Memory B cell (primary cell): ENCODE measurements at regions not wholly inside any gene's neighbourhood (a gene's known extent, or its start where the extent isn't known, plus 50 kb on each side); places are given as distances from the start of the nearest gene placed in this dataset.

ENCODE experiments used
- ATAC-seq: fragments of 150-1000 bp; cut with Tn5 transposase; 2 replicates; pipeline ENCODE4 v1.10.0; 2021; ENCODE audit warnings: low read depth, mild to moderate bottlenecking, moderate library complexity
- DNase-seq, 2 donors: peaks; one replicate each; pipeline ENCODE4 v3.0.0; 2022; ENCODE audit warnings: low spot score in 2 of 2
- H3K27ac Mint-ChIP-seq: one replicate; pipeline ENCODE4 v1.8.0; 2022; ENCODE audit warnings: mild to moderate bottlenecking, moderate library complexity, mixed read lengths
- H3K27me3 Mint-ChIP-seq: one replicate; pipeline ENCODE4 v1.8.0; 2022; ENCODE audit warnings: mixed read lengths
- H3K36me3 Mint-ChIP-seq: one replicate; pipeline ENCODE4 v1.8.0; 2022; ENCODE audit warnings: mild to moderate bottlenecking, mixed read lengths
- H3K4me1 Mint-ChIP-seq: one replicate; pipeline ENCODE4 v1.8.0; 2022; ENCODE audit warnings: mixed read lengths
- H3K4me3 Mint-ChIP-seq: one replicate; pipeline ENCODE4 v1.8.0; 2022; ENCODE audit warnings: mild to moderate bottlenecking, moderate library complexity, mixed read lengths
- H3K9me3 Mint-ChIP-seq: one replicate; pipeline ENCODE4 v1.8.0; 2022; ENCODE audit warnings: mixed read lengths

GRCh38 chr5:57687596-57687995, 205.0 kb upstream of the ACTBL2 start:
- Mint-ChIP-seq H3K27ac (no peak overlapping the region), H3K4me3 (no peak overlapping the region), H3K9me3 (no peaks in the 10 kb centered on the region), H3K36me3 (no peaks in the 10 kb centered on the region), H3K27me3 (peaks cover 6% of the 10 kb centered on the region), H3K4me1 (no peaks in the 10 kb centered on the region)
- no peak for DNase-seq
- ATAC-seq = no peak

GRCh38 chr5:57685516-57686255, 203.1 kb upstream of the ACTBL2 start:
- no peak overlapping the region for H3K4me3 Mint-ChIP-seq
- H3K27me3 Mint-ChIP-seq = peaks cover 6% of the 10 kb centered on the region
- H3K9me3 Mint-ChIP-seq = no peaks in the 10 kb centered on the region
- H3K36me3 Mint-ChIP-seq = no peaks in the 10 kb centered on the region
- ATAC-seq = no peak
- DNase-seq = no peak
- H3K27ac Mint-ChIP-seq = no peak overlapping the region
- H3K4me1 Mint-ChIP-seq = no peaks in the 10 kb centered on the region

GRCh38 chr5:57684299-57684702, 201.7 kb upstream of the ACTBL2 start:
- Mint-ChIP-seq H3K27ac (no peak overlapping the region), H3K36me3 (no peaks in the 10 kb centered on the region), H3K27me3 (peaks cover 10% of the 10 kb centered on the region), H3K4me3 (no peak overlapping the region), H3K9me3 (no peaks in the 10 kb centered on the region), H3K4me1 (no peaks in the 10 kb centered on the region)
- ATAC-seq = no peak
- DNase-seq = no peak

- no peak overlapping the region for H3K4me3 Mint-ChIP-seq
- no peaks in the 10 kb centered on the region for H3K4me1 Mint-ChIP-seq
- no peak for DNase-seq
- no peaks in the 10 kb centered on the region for H3K36me3 Mint-ChIP-seq
- no peak overlapping the region for H3K27ac Mint-ChIP-seq
- peaks cover 12% of the 10 kb centered on the region for H3K27me3 Mint-ChIP-seq
- no peaks in the 10 kb centered on the region for H3K9me3 Mint-ChIP-seq
- no peak for ATAC-seq
Measured at GRCh38 chr5:57683036-57683630, 200.5 kb upstream of the ACTBL2 start.

- DNase-seq (no peak), ATAC-seq (no peak)
- no peak overlapping the region for H3K27ac Mint-ChIP-seq
- H3K4me1 Mint-ChIP-seq = no peaks in the 10 kb centered on the region
- no peak overlapping the region for H3K4me3 Mint-ChIP-seq
- H3K36me3 Mint-ChIP-seq = no peaks in the 10 kb centered on the region
- no peaks in the 10 kb centered on the region for H3K9me3 Mint-ChIP-seq
- H3K27me3 Mint-ChIP-seq = peaks cover 12% of the 10 kb centered on the region
Measured at GRCh38 chr5:57681942-57682341, 199.3 kb upstream of the ACTBL2 start.

- no peak for ATAC-seq
- Mint-ChIP-seq H3K36me3 (no peaks in the 10 kb centered on the region), H3K27me3 (peaks cover 11% of the 10 kb centered on the region), H3K4me1 (no peaks in the 10 kb centered on the region), H3K9me3 (no peaks in the 10 kb centered on the region), H3K27ac (no peak overlapping the region), H3K4me3 (no peak overlapping the region)
- DNase-seq = no peak
Measured at GRCh38 chr5:57680686-57681085, 198.1 kb upstream of the ACTBL2 start.

GRCh38 chr5:57677235-57677634, 194.6 kb upstream of the ACTBL2 start:
- Mint-ChIP-seq H3K4me1 (no peaks in the 10 kb centered on the region), H3K4me3 (no peak overlapping the region), H3K9me3 (no peaks in the 10 kb centered on the region), H3K27ac (no peak overlapping the region), H3K27me3 (peaks cover 6% of the 10 kb centered on the region), H3K36me3 (no peaks in the 10 kb centered on the region)
- ATAC-seq (no peak), DNase-seq (no peak)

GRCh38 chr5:57676222-57677098, 193.8 kb upstream of the ACTBL2 start:
- H3K4me1 Mint-ChIP-seq = no peaks in the 10 kb centered on the region
- no peaks in the 10 kb centered on the region for H3K36me3 Mint-ChIP-seq
- H3K27me3 Mint-ChIP-seq = peaks cover 6% of the 10 kb centered on the region
- no peak overlapping the region for H3K27ac Mint-ChIP-seq
- no peaks in the 10 kb centered on the region for H3K9me3 Mint-ChIP-seq
- DNase-seq = no peak
- no peak for ATAC-seq
- no peak overlapping the region for H3K4me3 Mint-ChIP-seq

- no peaks in the 10 kb centered on the region for H3K9me3 Mint-ChIP-seq
- H3K4me1 Mint-ChIP-seq = no peaks in the 10 kb centered on the region
- H3K27me3 Mint-ChIP-seq = peaks cover 6% of the 10 kb centered on the region
- no peaks in the 10 kb centered on the region for H3K36me3 Mint-ChIP-seq
- no peak for ATAC-seq
- no peak for DNase-seq
- H3K27ac Mint-ChIP-seq = no peak overlapping the region
- no peak overlapping the region for H3K4me3 Mint-ChIP-seq
Measured at GRCh38 chr5:57675236-57675635, 192.6 kb upstream of the ACTBL2 start.

GRCh38 chr5:57671371-57671770, 188.8 kb upstream of the ACTBL2 start:
- H3K9me3 Mint-ChIP-seq = no peaks in the 10 kb centered on the region
- ATAC-seq (no peak), DNase-seq (no peak)
- H3K27ac Mint-ChIP-seq = no peak overlapping the region
- no peak overlapping the region for H3K4me3 Mint-ChIP-seq
- H3K4me1 Mint-ChIP-seq = no peaks in the 10 kb centered on the region
- H3K36me3 Mint-ChIP-seq = no peaks in the 10 kb centered on the region
- H3K27me3 Mint-ChIP-seq = no peaks in the 10 kb centered on the region

GRCh38 chr5:57666582-57666981, 184.0 kb upstream of the ACTBL2 start:
- Mint-ChIP-seq H3K36me3 (no peaks in the 10 kb centered on the region), H3K27ac (no peak overlapping the region), H3K4me3 (no peak overlapping the region), H3K27me3 (no peaks in the 10 kb centered on the region), H3K4me1 (no peaks in the 10 kb centered on the region), H3K9me3 (no peaks in the 10 kb centered on the region)
- DNase-seq = no peak
- no peak for ATAC-seq

- H3K27me3 Mint-ChIP-seq = no peaks in the 10 kb centered on the region
- no peaks in the 10 kb centered on the region for H3K4me1 Mint-ChIP-seq
- DNase-seq (no peak), ATAC-seq (no peak)
- H3K4me3 Mint-ChIP-seq = no peak overlapping the region
- H3K9me3 Mint-ChIP-seq = no peaks in the 10 kb centered on the region
- H3K27ac Mint-ChIP-seq = no peak overlapping the region
- H3K36me3 Mint-ChIP-seq = no peaks in the 10 kb centered on the region
Measured at GRCh38 chr5:57665146-57665936, 182.7 kb upstream of the ACTBL2 start.

- Mint-ChIP-seq H3K36me3 (no peaks in the 10 kb centered on the region), H3K4me1 (no peaks in the 10 kb centered on the region), H3K27ac (no peak overlapping the region), H3K9me3 (no peaks in the 10 kb centered on the region), H3K27me3 (no peaks in the 10 kb centered on the region), H3K4me3 (no peak overlapping the region)
- DNase-seq (no peak), ATAC-seq (no peak)
Measured at GRCh38 chr5:57664700-57665099, 182.1 kb upstream of the ACTBL2 start.

- DNase-seq (no peak), ATAC-seq (no peak)
- Mint-ChIP-seq H3K4me3 (no peak overlapping the region), H3K36me3 (no peaks in the 10 kb centered on the region), H3K27ac (no peak overlapping the region), H3K4me1 (no peaks in the 10 kb centered on the region), H3K27me3 (peaks cover 2% of the 10 kb centered on the region), H3K9me3 (peaks cover 3% of the 10 kb centered on the region)
Measured at GRCh38 chr5:57663466-57663865, 180.9 kb upstream of the ACTBL2 start.
